Naive thymus-derived CD8-positive, alpha-beta T cell (primary cell): ENCODE measurements at regions not wholly inside any gene's neighbourhood (a gene's known extent, or its start where the extent isn't known, plus 50 kb on each side); places are given as distances from the start of the nearest gene placed in this dataset.
A peak's percentile ranks its signal among the peaks of the same experiment; 100 is the strongest.

Experiments
- ATAC-seq, 2 donors: fragments of 150-1000 bp; cut with Tn5 transposase in 1 of 2; sonication (Bioruptor Pico), chemical (Tn5 transposase) in 1 of 2; 1 replicate in 1 of 2; 2 replicates in 1 of 2; pipeline ENCODE4 v1.10.0; 2021; ENCODE audit warnings: mild to moderate bottlenecking in 2 of 2, moderate library complexity in 2 of 2
- POLR2A ChIA-PET: fragments of 350-600 bp; sonication (Branson Sonifier 250); formaldehyde crosslinking; loops from one replicate; lab custom pipeline; 2021; ENCODE audit warnings: antibody characterized with exemption; lab: Charles Lee
- DNase-seq, 10 donors: peaks; one replicate each; pipeline versions ENCODE4 v3.0.0 to v3.0.0-alpha.2; 2020 to 2022
- H3K27ac Mint-ChIP-seq, 10 donors: one replicate each; pipeline ENCODE4 v1.8.0; 2020 to 2022; ENCODE audit warnings: mild to moderate bottlenecking in 10 of 10, mixed read lengths in 10 of 10, moderate library complexity in 4 of 10, inconsistent platforms in 1 of 10
- H3K27me3 Mint-ChIP-seq, 5 donors: one replicate each; pipeline ENCODE4 v1.8.0; 2021 to 2022; ENCODE audit warnings: mixed read lengths in 5 of 5
- H3K36me3 Mint-ChIP-seq, 3 donors: one replicate each; pipeline ENCODE4 v1.8.0; 2020 to 2022; ENCODE audit warnings: mixed read lengths in 3 of 3, mild to moderate bottlenecking in 2 of 3, inconsistent platforms in 1 of 3
- H3K4me1 Mint-ChIP-seq, 4 donors: one replicate each; pipeline ENCODE4 v1.8.0; 2021 to 2022; ENCODE audit warnings: mixed read lengths in 4 of 4
- H3K4me3 Mint-ChIP-seq, 10 donors: one replicate each; pipeline ENCODE4 v1.8.0; 2020 to 2022; ENCODE audit warnings: mild to moderate bottlenecking in 10 of 10, mixed read lengths in 10 of 10, moderate library complexity in 6 of 10, inconsistent platforms in 1 of 10
- H3K9me3 Mint-ChIP-seq, 9 donors: one replicate each; pipeline ENCODE4 v1.8.0; 2020 to 2022; ENCODE audit warnings: mixed read lengths in 9 of 9, mild to moderate bottlenecking in 3 of 9, inconsistent platforms in 1 of 9, moderate library complexity in 1 of 9

GRCh38 chr18:73939391-73939790 is 208.2 kb downstream of the FBXO15 start:
- Mint-ChIP-seq H3K9me3 (no peaks in the 10 kb centered on the region), H3K4me3 (no peak overlapping the region), H3K27ac (no peak overlapping the region), H3K27me3 (peaks cover 0 to 17% (median 6%) of the 10 kb centered on the region in 5 donors), H3K4me1 (no peaks in the 10 kb centered on the region), H3K36me3 (peaks cover 0 to 2% (median 0%) of the 10 kb centered on the region in 3 donors)
- no peak for DNase-seq
- no peak for ATAC-seq
- POLR2A ChIA-PET, result no interaction called here

GRCh38 chr18:73933685-73934084 is 213.9 kb downstream of the FBXO15 start:
- Mint-ChIP-seq H3K4me1 (no peaks in the 10 kb centered on the region), H3K9me3 (no peaks in the 10 kb centered on the region), H3K4me3 (no peak overlapping the region), H3K27me3 (peaks cover 0 to 4% (median 0%) of the 10 kb centered on the region in 5 donors), H3K36me3 (peaks cover 0 to 2% (median 0%) of the 10 kb centered on the region in 3 donors), H3K27ac (no peak overlapping the region)
- no peak for DNase-seq
- POLR2A ChIA-PET, result no interaction called here
- ATAC-seq, result no peak

- H3K4me3 Mint-ChIP-seq, result no peak overlapping the region
- H3K36me3 Mint-ChIP-seq, result peaks cover 0 to 2% (median 0%) of the 10 kb centered on the region in 3 donors
- DNase-seq (no peak), ATAC-seq (no peak)
- peaks cover 0 to 4% (median 1%) of the 10 kb centered on the region in 5 donors for H3K27me3 Mint-ChIP-seq
- no peak overlapping the region for H3K27ac Mint-ChIP-seq
- no peaks in the 10 kb centered on the region for H3K9me3 Mint-ChIP-seq
- H3K4me1 Mint-ChIP-seq, result no peaks in the 10 kb centered on the region
- POLR2A ChIA-PET, result no interaction called here
These were observed 214.7 kb downstream of the FBXO15 start for GRCh38 chr18:73932976-73933375.

GRCh38 chr18:73927496-73927895 is 220.1 kb downstream of the FBXO15 start:
- Mint-ChIP-seq H3K27me3 (peaks cover 1 to 12% (median 7%) of the 10 kb centered on the region in 5 donors), H3K27ac (no peak overlapping the region), H3K4me1 (no peaks in the 10 kb centered on the region), H3K9me3 (no peaks in the 10 kb centered on the region), H3K4me3 (no peak overlapping the region), H3K36me3 (no peaks in the 10 kb centered on the region)
- POLR2A ChIA-PET, result no interaction called here
- DNase-seq (no peak), ATAC-seq (no peak)

- DNase-seq, result no peak
- Mint-ChIP-seq H3K36me3 (no peaks in the 10 kb centered on the region), H3K4me1 (no peaks in the 10 kb centered on the region), H3K27me3 (peaks cover 4 to 30% (median 17%) of the 10 kb centered on the region in 5 donors), H3K9me3 (no peaks in the 10 kb centered on the region), H3K27ac (no peak overlapping the region), H3K4me3 (no peak overlapping the region)
- ATAC-seq, result no peak
- POLR2A ChIA-PET, result no interaction called here
These were observed 222.8 kb downstream of the FBXO15 start for GRCh38 chr18:73924836-73925235.

GRCh38 chr18:73924307-73924706 is 223.3 kb downstream of the FBXO15 start:
- H3K27ac Mint-ChIP-seq, result no peak overlapping the region

GRCh38 chr18:73923866-73924265 is 223.8 kb downstream of the FBXO15 start:
- no peak overlapping the region for H3K27ac Mint-ChIP-seq
- H3K4me3 Mint-ChIP-seq, result no peak overlapping the region
- H3K9me3 Mint-ChIP-seq, result no peaks in the 10 kb centered on the region
- DNase-seq, result no peak
- H3K27me3 Mint-ChIP-seq, result peaks cover 4 to 40% (median 18%) of the 10 kb centered on the region in 5 donors
- H3K4me1 Mint-ChIP-seq, result no peaks in the 10 kb centered on the region
- H3K36me3 Mint-ChIP-seq, result no peaks in the 10 kb centered on the region
- no peak for ATAC-seq
- POLR2A ChIA-PET, result no interaction called here

More at GRCh38 chr18:73924307-73924706, 223.3 kb downstream of the FBXO15 start:
- Mint-ChIP-seq H3K4me1 (no peaks in the 10 kb centered on the region), H3K36me3 (no peaks in the 10 kb centered on the region), H3K27me3 (peaks cover 4 to 35% (median 17%) of the 10 kb centered on the region in 5 donors), H3K4me3 (no peak overlapping the region), H3K9me3 (no peaks in the 10 kb centered on the region)
- ATAC-seq (no peak), DNase-seq (no peak)
- POLR2A ChIA-PET, result no interaction called here

- Mint-ChIP-seq H3K27me3 (peaks cover 2 to 45% (median 16%) of the 10 kb centered on the region in 5 donors), H3K4me1 (no peaks in the 10 kb centered on the region), H3K4me3 (no peak overlapping the region), H3K36me3 (no peaks in the 10 kb centered on the region), H3K27ac (no peak overlapping the region), H3K9me3 (no peaks in the 10 kb centered on the region)
- POLR2A ChIA-PET, result no interaction called here
- ATAC-seq, result no peak
- DNase-seq, result no peak
These were observed 227.6 kb downstream of the FBXO15 start for GRCh38 chr18:73920033-73920432.

GRCh38 chr18:73918816-73919215 is 228.8 kb downstream of the FBXO15 start:
- Mint-ChIP-seq H3K9me3 (no peaks in the 10 kb centered on the region), H3K27ac (no peak overlapping the region), H3K4me3 (no peak overlapping the region), H3K36me3 (no peaks in the 10 kb centered on the region), H3K27me3 (peaks cover 2 to 57% (median 11%) of the 10 kb centered on the region in 5 donors), H3K4me1 (no peaks in the 10 kb centered on the region)
- POLR2A ChIA-PET, result no interaction called here
- ATAC-seq, result no peak
- DNase-seq, result no peak

GRCh38 chr18:73917046-73917445 is 230.6 kb downstream of the FBXO15 start:
- H3K4me1 Mint-ChIP-seq, result no peaks in the 10 kb centered on the region
- POLR2A ChIA-PET, result no interaction called here
- no peak for DNase-seq
- peaks cover 3 to 59% (median 10%) of the 10 kb centered on the region in 5 donors for H3K27me3 Mint-ChIP-seq
- ATAC-seq, result no peak
- no peak overlapping the region for H3K4me3 Mint-ChIP-seq
- no peak overlapping the region for H3K27ac Mint-ChIP-seq
- peaks cover 0 to 6% (median 0%) of the 10 kb centered on the region in 9 donors for H3K9me3 Mint-ChIP-seq
- H3K36me3 Mint-ChIP-seq, result no peaks in the 10 kb centered on the region

GRCh38 chr18:73913505-73913904 is 234.1 kb downstream of the FBXO15 start:
- Mint-ChIP-seq H3K27me3 (peaks cover 4 to 32% (median 8%) of the 10 kb centered on the region in 5 donors), H3K36me3 (no peaks in the 10 kb centered on the region), H3K9me3 (peaks cover 0 to 9% (median 0%) of the 10 kb centered on the region in 9 donors), H3K4me1 (no peaks in the 10 kb centered on the region), H3K27ac (peak overlapping the region in 1 of 10 donors; percentile 37), H3K4me3 (no peak overlapping the region)
- ATAC-seq (no peak), DNase-seq (no peak)
- POLR2A ChIA-PET, result no interaction called here

- DNase-seq (no peak), ATAC-seq (no peak)
- Mint-ChIP-seq H3K27ac (no peak overlapping the region), H3K4me1 (no peaks in the 10 kb centered on the region), H3K9me3 (peaks cover 0 to 9% (median 0%) of the 10 kb centered on the region in 9 donors), H3K4me3 (no peak overlapping the region), H3K27me3 (peaks cover 7 to 24% (median 14%) of the 10 kb centered on the region in 5 donors), H3K36me3 (no peaks in the 10 kb centered on the region)
- POLR2A ChIA-PET, result no interaction called here
These were observed 239.3 kb downstream of the FBXO15 start for GRCh38 chr18:73908323-73908722.

GRCh38 chr18:73901566-73901965 is 246.1 kb downstream of the FBXO15 start:
- H3K27ac Mint-ChIP-seq, result no peak overlapping the region
- DNase-seq (no peak), ATAC-seq (no peak)
- no peak overlapping the region for H3K4me3 Mint-ChIP-seq
- H3K9me3 Mint-ChIP-seq, result no peaks in the 10 kb centered on the region
- no peaks in the 10 kb centered on the region for H3K36me3 Mint-ChIP-seq
- POLR2A ChIA-PET, result no interaction called here
- H3K27me3 Mint-ChIP-seq, result peaks cover 0 to 11% (median 5%) of the 10 kb centered on the region in 5 donors
- H3K4me1 Mint-ChIP-seq, result peaks cover 0 to 1% (median 0%) of the 10 kb centered on the region in 4 donors

GRCh38 chr18:73901151-73901550 is 246.5 kb downstream of the FBXO15 start:
- H3K36me3 Mint-ChIP-seq, result no peaks in the 10 kb centered on the region
- DNase-seq (no peak), ATAC-seq (no peak)

More at GRCh38 chr18:73901151-73901550, 246.5 kb downstream of the FBXO15 start:
- H3K27ac Mint-ChIP-seq, result no peak overlapping the region
- peaks cover 0 to 8% (median 2%) of the 10 kb centered on the region in 5 donors for H3K27me3 Mint-ChIP-seq
- POLR2A ChIA-PET, result no interaction called here
- H3K4me1 Mint-ChIP-seq, result peaks cover 0 to 1% (median 0%) of the 10 kb centered on the region in 4 donors
- H3K4me3 Mint-ChIP-seq, result no peak overlapping the region
- H3K9me3 Mint-ChIP-seq, result no peaks in the 10 kb centered on the region
